ENCODE measurements at regions not wholly inside any gene's neighbourhood (a gene's known extent, or its start where the extent isn't known, plus 50 kb on each side); places are given as distances from the start of the nearest gene placed in this dataset.

DNA sequence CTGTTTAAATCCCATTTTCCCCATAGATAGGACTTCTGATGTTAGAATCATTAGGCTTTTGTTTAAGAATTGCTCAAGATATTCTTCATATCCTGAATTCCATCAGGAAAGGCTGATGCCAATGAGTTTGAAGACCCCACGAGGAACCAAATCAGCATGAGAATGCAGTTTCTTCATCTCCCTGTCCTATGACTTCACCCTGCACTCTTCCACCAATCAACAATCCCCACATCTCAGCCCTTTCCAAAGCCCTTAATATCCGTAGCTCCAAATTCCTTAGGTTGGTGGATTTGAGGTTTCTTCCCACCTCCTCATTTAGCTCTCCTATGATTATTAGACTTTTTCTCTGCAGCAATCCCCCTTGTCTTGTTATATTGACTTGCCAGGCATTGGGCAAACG, 52.9 kb upstream of the PRNP start (continued):
- TF ChIP-seq BCL11A (IDR thresholded peaks at IDR 0.05; ENCODE audit: low read depth in 2 of 2, low read length in 2 of 2), result no peak
- no peak for TF ChIP-seq NRF1 (IDR thresholded peaks at IDR 0.05; ENCODE audit: low read depth, low read length)
- no peak for TF ChIP-seq HDAC2 (IDR thresholded peaks at IDR 0.05; ENCODE audit: borderline replicate concordance in 1 of 2, low read depth in 2 of 2, low read length in 2 of 2)

Measured in H1 (cell line).